Coronary artery (tissue), 2 donors: ENCODE measurements at regions not wholly inside any gene's neighbourhood (a gene's known extent, or its start where the extent isn't known, plus 50 kb on each side); places are given as distances from the start of the nearest gene placed in this dataset.

ENCODE experiments used
- DNase-seq: peaks from one replicate; pipeline ENCODE4 v3.0.0-alpha.2; 2017; ENCODE audit warnings: low spot score
- H3K27ac ChIP-seq, 2 donors: fragments of 200-600 bp; sonication (generic); one replicate each; pipeline ENCODE4 v1.5.1; 2016 to 2019
- H3K4me3 ChIP-seq: fragments of 200-600 bp; sonication (generic); 2 replicates; pipeline ENCODE4 v1.5.1; 2016; ENCODE audit warnings: mild to moderate bottlenecking, moderate library complexity
- TF ChIP-seq, protein P1 (sequence below): fragments of 200-600 bp; sonication (generic); IDR thresholded peaks from one replicate; pipeline ENCODE4 v1.5.1; 2019; ENCODE audit warnings: antibody characterized with exemption

GRCh38 chr6:153644000-153644399 is 395.0 kb upstream of the OPRM1 start:
- Histone ChIP-seq H3K4me3 (no peak overlapping the region), H3K27ac (no peak overlapping the region)
- TF ChIP-seq, protein P1, sequence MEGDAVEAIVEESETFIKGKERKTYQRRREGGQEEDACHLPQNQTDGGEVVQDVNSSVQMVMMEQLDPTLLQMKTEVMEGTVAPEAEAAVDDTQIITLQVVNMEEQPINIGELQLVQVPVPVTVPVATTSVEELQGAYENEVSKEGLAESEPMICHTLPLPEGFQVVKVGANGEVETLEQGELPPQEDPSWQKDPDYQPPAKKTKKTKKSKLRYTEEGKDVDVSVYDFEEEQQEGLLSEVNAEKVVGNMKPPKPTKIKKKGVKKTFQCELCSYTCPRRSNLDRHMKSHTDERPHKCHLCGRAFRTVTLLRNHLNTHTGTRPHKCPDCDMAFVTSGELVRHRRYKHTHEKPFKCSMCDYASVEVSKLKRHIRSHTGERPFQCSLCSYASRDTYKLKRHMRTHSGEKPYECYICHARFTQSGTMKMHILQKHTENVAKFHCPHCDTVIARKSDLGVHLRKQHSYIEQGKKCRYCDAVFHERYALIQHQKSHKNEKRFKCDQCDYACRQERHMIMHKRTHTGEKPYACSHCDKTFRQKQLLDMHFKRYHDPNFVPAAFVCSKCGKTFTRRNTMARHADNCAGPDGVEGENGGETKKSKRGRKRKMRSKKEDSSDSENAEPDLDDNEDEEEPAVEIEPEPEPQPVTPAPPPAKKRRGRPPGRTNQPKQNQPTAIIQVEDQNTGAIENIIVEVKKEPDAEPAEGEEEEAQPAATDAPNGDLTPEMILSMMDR, result no peak
- DNase-seq, result no peak

- no peak for DNase-seq
- Histone ChIP-seq H3K4me3 (no peak overlapping the region), H3K27ac (no peak overlapping the region)
- TF ChIP-seq, protein P1, result no peak
Observed at GRCh38 chr6:153634416-153634815, 404.6 kb upstream of the OPRM1 start.

DNA sequence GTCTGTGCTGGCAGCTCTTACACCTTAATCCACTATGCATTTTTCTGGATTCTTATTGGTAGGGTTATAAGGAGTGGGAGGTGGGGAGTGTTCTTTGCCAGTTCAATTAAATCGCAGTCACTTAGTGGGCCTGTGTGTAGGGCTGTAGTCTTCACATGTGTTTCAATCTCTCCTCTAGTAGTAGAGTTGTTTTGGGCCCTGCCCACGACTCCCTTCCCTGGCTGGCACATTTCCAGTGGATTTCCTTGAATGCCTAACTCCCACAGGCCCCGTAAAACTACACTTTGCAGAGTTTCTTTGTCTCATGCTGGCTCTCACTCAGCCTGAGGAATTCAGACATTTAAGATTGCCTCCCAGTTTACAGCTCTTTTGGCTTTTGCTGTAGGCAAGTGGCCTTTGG is 414.0 kb upstream of the OPRM1 start:
- no peak overlapping the region for H3K4me3 ChIP-seq
- TF ChIP-seq, protein P1, result no peak
- no peak for DNase-seq
- no peak overlapping the region for H3K27ac ChIP-seq

DNA sequence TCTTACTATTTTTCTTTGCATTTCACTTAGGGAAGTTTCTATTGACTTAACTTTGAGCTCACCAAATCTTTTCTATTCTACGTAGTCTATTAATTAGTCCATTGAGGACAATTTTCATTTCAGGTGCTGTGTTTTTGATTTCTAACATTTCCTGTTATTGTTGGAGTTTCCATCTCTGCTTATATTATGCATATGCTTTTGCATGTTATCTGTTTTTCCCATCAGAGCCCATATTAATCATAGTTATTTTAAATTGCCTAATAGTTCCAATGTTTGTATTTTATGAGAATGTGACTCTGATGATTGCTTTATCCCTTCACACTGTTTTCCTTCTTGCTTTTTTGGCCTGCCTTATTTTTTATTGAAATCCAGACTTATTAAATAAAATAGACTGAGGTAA is 414.5 kb upstream of the OPRM1 start:
- DNase-seq, result no peak
- TF ChIP-seq, protein P1, result no peak
- Histone ChIP-seq H3K27ac (no peak overlapping the region), H3K4me3 (no peak overlapping the region)

- no peak for DNase-seq
- Histone ChIP-seq H3K4me3 (no peak overlapping the region), H3K27ac (no peak overlapping the region)
- TF ChIP-seq, protein P1, result no peak
Observed at GRCh38 chr6:153623496-153623895, 415.5 kb upstream of the OPRM1 start.

DNA sequence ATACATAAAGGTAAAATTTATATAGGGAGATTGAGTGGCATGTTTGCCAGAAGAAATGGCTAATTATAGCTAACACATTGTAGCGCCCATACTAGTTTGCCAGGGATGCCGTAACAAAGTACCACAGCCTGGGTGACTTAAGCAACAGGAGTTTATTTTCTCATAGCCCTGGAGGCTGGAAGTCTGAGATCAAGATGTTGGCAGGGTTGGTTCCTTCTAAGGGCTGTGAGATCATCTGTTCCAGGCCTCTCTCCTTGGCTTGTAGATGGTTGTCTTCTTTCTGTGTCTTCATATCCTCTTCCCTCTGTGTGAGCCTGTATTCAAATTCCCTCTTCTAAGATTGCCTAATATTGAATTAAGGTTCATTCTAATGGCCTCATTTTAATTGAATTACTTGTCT is 417.5 kb upstream of the OPRM1 start:
- DNase-seq, result no peak
- H3K27ac ChIP-seq, result no peak overlapping the region

DNA sequence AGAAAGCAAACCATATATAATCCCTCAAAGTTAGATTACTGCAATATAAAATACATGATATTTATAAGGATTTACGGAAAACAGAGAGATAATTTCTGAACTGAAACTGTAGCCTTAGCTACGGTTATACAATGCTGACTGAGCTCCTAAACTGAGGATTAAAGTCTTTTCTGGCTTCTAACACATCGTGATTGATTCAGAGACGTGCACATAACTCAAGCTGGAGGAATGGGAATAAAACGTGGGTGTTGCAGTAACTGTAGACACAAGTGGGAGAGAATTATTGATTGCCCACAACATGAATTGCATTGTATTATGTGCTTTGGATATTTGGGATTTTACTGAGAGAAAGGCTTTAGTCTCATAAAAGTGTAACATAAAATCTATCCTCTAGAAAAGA is 418.0 kb upstream of the OPRM1 start:
- H3K4me3 ChIP-seq, result no peak overlapping the region
- DNase-seq, result no peak
- no peak overlapping the region for H3K27ac ChIP-seq
- TF ChIP-seq, protein P1, result no peak

More for the DNA sequence above, 417.5 kb upstream of the OPRM1 start:
- H3K4me3 ChIP-seq, result no peak overlapping the region
- TF ChIP-seq, protein P1, result no peak
